PC-9 (cell line): ENCODE measurements at regions not wholly inside any gene's neighbourhood (a gene's known extent, or its start where the extent isn't known, plus 50 kb on each side); places are given as distances from the start of the nearest gene placed in this dataset.

ENCODE experiments used
- CTCF ChIP-seq: fragments of 200-600 bp; sonication (generic); conservative IDR thresholded peaks from 2 replicates; pipeline ENCODE4 v1.6.1; 2017; ENCODE audit warnings: mixed run types, antibody characterized with exemption, mild to moderate bottlenecking, moderate library complexity
- EZH2 ChIP-seq: fragments of 200-600 bp; sonication (generic); IDR thresholded peaks from 2 replicates; pipeline ENCODE4 v1.8.0; 2017; ENCODE audit warnings: antibody characterized with exemption, low read depth

- TF ChIP-seq CTCF (no peak), EZH2 (no peak)
Observed at GRCh38 chr11:95547976-95548375, 241.6 kb downstream of the FAM76B start.
